Cardiac septum (tissue), 1 donor: ENCODE measurements at regions not wholly inside any gene's neighbourhood (a gene's known extent, or its start where the extent isn't known, plus 50 kb on each side); places are given as distances from the start of the nearest gene placed in this dataset.

ENCODE experiments used
- DNase-seq: peaks from one replicate; pipeline ENCODE4 v3.0.0-alpha.2; 2020; ENCODE audit warnings: low spot score
- intact Hi-C: fragments of 100-400 bp; cut with DNase I; formaldehyde crosslinking; loops from one replicate; pipeline ENCODE4 v1.14.0; 2022
- donor health status: DM: no; HTN: no; CAD: no.

DNA sequence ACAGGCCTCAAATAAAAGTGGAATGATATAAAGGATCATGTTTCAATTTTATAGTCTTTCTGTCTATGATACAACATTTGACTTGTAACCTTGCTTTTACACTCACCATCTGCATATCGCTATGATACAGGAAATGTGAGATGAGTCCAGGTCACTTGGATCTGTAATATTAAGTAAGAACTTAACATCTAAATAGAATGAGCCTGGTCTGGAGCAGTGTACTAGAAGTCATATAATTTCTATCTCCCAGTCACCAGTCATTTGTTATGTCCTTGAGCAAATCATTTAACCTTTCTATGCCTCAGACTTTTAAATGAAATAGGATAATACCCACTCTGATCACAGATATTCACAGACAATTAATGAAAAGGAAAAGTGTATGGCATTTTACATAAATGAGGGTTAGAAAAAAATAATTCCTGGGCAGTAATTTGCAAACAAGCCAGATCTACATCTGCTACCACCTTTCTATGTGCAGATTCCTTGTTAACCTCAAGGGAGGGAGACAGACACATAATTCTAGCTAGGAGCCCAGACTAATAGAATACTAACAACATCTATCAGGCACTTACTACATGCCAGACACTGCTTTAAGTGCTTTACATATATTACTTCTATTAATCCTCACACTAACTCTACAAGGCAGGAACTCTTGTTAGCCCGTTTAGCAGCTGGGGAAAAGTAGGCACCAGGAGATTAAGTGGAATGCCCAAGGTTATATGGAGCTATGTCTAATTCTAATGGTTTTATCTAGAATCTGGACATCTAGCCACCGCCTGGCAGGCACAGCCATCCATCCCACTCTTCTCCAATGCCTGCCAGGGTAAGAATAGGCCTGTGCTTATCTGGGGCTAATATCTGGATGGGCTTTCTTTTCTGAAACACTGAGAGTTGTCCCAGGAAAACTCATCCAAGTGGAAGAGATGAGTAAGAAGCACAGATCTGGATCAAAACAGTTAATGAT is 313.6 kb upstream of the CDH20 start:
- DNase-seq, result no peak
- intact Hi-C loops, result no loop called here

DNA sequence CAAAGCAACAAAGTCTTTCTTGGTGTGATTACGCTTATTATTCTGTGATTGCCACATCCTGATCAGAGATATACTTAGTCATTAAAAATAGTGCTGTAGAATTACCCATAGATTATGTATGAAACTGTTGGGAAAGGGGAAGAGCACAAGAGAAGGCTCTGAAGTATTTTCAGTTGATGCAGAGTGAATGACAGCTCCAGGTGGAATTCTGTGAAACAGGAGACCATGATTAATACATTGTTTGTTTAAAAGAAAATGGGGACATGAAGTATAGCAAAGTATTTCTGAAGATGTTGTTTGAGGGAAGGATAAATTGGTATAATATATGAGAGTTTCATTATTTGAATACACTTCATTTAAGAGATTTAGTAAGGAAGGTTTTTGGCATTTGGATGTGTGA is 307.6 kb upstream of the CDH20 start:
- intact Hi-C loops, result no loop called here
- no peak for DNase-seq

DNA sequence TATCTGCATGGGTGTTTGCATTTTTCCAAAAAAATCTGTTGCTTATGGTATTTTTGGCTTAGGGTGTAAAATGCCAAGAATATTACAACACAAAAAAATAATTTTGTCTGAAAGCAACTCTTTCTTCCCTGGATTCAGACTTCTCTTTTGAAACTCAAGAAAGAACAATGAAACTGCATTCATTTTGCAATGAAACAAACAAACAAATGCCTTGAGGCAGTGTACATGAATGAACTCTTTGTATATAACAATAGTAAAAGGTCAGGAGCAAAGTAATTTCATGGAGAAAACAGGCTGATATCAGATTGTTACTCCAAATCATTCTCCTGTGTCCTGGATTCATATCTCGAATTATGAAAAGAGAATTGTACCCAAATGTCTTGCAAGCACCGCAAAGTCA is 301.6 kb upstream of the CDH20 start:
- no peak for DNase-seq
- intact Hi-C loops, result no loop called here

DNA sequence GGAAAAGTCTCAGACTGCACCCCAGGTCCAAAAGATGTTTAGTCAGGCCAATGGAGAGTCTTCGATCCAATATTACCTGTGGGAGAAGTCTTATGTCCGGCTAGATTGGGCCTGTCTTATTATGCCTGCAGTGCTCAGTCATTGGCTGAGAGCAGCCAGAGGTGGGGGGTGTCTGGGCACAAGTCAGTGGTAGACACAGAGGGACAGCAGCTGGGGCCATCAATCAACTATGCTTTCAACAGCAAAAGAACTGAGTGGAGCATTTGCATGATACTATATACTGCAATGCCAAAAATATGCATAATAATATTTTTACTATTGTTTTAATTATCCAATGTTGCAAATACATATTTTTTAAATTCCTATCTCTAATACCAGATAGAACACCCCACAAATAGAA is 298.6 kb upstream of the CDH20 start:
- intact Hi-C loops, result no loop called here
- DNase-seq, result no peak

DNA sequence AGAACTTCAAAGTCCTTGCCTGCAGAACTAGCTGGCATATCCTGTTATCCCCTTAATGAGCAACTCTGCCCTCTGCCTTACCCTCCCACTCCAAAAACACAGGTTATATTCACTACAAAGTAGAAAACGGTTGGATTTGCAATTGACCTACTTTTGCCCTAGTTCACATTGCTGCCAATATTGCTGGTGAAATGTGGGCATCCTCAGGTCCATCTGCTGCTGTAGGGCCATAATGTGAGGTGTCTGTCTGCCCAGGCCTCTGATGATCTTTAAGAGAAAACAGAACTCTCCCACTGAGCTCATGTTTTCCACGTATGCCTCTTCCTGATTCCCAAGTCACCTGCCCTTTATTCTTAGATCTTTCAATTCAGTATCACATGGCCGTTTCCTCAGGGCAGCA is 294.0 kb upstream of the CDH20 start:
- DNase-seq, result no peak
- intact Hi-C loops, result no loop called here

DNA sequence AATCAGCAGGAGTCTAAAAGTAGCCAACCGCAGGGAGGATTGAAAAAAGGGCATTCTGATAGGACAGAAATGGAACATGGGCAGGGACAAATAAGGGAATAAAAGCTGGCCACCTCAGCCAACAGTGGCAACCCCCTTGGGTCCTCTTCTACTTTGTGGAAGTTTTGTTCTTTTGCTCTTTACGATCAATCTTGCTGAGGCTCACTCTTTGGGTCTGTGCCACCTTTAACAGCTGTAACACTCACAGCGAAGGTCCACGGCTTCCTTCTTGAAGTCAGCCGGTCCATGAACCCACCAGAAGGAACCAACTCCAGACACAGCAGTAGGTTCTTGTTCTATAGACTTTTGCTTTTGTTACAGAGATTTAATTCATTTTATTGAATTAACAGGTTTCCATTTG is 285.4 kb upstream of the CDH20 start:
- DNase-seq, result no peak

DNA sequence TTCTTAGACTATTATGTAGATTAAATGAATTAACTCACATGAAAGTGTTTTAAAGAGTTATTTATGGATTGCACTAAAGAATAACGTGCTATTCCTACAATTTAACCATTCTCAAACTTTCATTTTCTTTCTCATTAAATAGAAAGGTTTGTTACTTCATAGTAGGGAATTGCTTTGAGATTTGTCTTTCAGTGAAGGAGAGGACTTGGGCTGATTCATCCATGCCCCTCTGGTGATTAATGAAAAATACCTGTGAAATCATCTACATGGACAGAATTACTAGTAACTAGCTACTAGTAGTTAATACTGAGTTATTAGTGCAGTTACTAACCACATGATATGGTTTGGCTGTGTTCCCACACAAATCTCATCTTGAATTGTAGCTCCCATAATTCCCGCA is 275.8 kb upstream of the CDH20 start:
- no peak for DNase-seq

More for the DNA sequence above, 285.4 kb upstream of the CDH20 start:
- intact Hi-C loops, result no loop called here

DNA sequence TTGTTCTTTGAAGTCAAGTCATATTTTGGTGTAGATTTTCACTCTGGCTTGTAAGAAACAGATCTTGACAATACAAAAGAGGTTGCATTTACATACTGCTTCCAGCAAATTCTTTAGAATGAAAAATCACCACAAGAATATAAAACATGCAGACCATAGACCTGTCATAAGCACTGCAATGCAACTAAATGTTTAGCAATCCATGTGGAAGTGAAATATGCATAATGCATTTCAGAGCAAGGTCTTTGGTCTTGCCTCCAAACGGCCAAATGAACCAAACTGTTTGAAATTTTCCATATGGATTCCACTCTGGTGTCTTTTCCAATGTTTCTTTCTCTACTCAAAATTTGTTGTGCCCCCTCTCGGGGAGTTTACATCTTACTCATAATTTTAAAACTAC is 271.0 kb upstream of the CDH20 start:
- no peak for DNase-seq
- intact Hi-C loops, result no loop called here

More for the DNA sequence above, 275.8 kb upstream of the CDH20 start:
- intact Hi-C loops, result no loop called here

DNA sequence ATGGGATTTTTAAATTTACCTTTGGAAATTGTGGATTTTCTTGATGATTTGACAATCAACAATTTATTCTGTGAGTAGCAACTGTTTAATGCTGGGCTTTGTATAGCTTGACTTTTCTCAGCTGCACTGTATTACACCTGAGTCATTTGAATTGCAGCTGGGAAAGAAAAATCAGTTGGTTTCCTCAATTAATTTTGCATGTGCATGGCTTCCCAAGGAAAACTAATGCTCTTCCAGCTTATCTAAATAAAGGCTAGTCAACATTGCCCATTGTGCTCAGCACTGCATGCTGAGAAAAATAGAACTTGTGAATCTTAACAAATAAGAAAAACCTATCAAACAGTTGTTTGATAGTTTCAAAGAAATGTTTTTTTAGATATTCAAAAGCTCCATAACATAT is 268.3 kb upstream of the CDH20 start:
- DNase-seq, result no peak
- intact Hi-C loops, result no loop called here

DNA sequence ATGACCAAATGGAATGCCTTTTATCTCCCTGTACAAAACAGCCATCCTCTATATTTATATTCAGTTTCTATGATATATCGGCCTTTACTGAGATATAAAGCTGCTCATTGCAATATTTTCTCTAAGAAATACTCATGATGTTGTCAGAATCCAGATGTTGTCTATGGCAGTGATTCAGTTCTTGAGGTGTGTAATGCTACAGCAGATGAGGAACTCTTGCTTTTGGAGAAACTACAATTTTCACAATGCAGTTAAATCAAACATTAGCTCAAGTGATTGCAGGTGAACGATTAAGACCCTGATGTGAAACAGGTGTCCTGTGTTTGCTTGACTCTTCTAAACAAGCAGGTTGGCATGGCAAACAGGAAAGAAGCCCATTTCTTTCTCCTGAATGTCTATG is 256.2 kb upstream of the CDH20 start:
- intact Hi-C loops, result no loop called here
- no peak for DNase-seq

DNA sequence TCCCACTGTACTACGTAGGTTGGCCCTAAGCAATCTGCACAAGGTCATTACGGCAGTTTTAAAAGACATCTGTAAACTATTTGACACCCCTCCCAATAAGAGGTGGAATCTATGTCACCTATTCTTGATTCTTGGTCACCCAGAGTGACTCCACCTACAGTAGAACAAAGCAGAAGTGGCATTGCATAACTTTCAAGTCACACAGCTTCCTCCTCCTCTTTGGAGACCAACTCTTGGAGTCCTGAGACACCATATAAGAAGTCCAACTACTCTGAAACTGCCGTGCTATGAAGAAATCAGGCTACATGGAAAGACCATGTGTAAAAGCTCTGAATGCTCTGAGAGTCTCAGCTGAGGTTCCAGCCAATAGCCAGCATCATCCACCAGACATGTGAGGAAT is 253.5 kb upstream of the CDH20 start:
- DNase-seq, result no peak
- intact Hi-C loops, result no loop called here

DNA sequence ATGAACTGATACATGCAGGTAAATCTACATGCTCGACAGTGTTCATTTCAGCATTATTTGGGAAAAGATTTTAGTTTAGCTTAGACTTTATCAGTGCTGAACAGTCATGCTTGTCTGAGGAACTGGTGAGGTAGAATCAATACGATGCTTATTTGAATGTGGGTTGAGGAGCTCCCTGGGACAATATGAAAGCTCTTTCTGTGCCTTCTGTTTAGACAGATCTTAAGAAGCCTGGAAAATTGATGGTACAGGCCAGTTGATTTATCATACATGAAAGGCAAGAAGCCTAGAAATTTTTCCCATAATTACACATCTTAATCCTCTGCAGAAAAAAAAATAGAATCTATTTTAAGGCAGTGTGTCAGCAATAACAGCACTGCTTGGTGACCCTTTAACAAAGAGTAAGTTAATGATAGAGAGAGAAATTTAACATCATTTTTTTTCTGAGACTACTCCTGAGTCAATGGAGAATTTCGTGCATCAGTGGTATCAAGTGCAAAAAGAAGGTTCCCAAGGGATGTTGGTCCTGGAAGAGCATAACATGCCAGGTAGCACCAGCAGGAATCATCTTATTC is 252.2 kb upstream of the CDH20 start:
- no peak for DNase-seq
- intact Hi-C loops, result no loop called here

DNA sequence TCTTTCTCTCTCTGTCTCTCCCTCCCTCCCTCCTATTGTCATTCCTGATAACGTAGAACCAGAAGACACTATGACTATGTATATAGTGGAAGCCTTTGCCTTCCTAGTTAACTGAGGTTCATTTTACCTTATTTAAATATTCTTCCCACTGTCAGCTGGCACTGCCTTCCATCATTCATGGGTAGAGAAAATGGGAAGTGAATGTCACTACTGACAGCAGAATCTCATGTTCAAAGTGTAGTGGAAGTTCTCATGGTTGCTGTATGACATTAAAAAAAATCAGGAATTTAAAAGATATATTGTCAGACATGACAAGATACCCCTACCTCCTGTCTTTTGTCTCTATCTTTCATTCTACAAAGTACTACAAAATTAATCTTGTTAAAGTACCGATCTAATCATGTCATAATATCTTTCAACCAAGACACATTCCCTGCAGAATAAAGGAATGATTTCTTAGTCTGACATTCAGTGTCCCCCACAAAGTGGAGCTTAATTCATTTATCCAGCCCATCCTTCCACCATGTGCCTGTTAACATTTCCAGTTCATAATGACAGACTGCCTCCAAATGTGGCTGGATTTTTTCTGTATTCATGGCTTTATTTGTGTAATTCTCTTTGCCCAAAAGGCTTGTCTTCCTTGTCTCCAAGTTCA is 250.1 kb upstream of the CDH20 start:
- intact Hi-C loops, result no loop called here
- no peak for DNase-seq

DNA sequence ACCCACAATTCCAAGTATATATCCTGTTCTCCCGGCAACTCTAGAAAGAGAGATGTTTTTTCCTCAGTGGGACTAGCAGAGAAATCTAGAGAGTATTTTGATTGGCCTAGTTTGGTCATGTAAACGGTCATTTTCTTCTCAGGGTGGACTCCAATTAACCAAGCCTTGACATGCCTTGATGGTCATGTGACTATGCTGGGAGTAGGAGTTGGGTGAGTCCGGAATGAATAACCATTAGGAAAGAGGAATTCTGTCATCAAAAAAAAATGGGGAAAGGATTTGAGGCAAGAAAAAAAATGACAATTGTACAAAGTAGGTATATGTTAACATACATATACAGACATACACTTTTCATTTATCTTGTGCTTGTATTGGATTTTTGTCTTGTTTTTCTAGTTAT is 248.2 kb upstream of the CDH20 start:
- no peak for DNase-seq
- intact Hi-C loops, result loop anchor here (5.0 kb wide), 2 partner anchors 417 to 1047 kb away; no protein-coding TSS in a partner anchor

DNA sequence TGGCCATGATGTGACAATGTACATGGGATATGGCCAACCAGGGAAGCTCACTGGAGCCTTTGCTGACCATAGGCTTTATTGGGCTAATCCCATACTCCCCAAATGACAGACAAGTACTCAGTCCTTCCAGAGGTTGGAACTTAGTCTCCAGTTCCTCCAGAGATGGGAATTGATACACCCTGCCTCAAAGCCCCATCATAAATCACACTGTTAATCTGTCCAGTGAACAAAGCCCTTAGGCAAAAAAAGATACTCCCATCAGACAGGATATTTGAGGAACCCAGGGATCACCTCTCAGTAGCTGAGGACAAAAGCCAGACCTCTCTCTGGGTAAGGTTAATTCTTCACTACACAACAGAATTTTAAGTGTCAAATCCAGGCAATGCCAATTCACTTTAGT is 247.5 kb upstream of the CDH20 start:
- DNase-seq, result no peak
- intact Hi-C loops, result loop anchor here (5.0 kb wide), 2 partner anchors 417 to 1047 kb away; no protein-coding TSS in a partner anchor

DNA sequence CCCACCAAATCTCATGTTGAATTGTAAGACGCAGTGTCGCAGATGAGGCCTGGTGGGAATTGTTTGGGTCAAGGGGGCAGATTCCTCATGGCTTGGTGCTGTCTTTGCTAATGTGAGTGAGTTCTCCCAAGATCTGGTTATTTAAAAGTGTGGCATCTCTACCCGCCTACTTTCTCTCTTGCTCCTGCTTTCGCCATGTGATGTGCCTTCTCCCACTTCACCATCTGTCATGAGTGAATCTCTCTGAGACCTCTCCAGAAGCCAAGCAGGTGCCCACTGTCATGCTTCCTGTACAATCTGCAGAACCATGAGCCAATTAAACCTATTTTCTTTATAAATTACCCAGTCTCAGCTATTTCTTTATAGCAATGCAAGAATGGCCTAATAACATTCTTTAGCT is 246.6 kb upstream of the CDH20 start:
- no peak for DNase-seq

DNA sequence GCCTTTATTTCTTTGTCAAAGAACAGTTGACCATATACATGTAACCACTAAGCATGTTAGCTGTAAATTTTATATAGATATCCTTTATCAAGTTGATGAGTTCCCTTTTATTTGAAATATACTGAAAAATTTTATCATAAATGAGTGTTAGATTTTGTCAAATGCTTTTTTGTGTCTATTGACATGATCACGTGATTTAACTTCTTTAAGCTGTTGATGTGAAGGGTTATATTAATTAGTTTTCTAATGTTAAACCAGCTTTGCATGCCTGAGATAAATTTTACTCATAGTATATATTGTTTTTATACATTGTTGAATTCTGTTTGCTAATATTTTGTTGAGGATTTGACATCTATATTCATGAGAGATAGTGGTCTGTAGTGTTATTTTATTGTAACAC is 241.9 kb upstream of the CDH20 start:
- intact Hi-C loops, result no loop called here
- DNase-seq, result no peak

More for the DNA sequence above, 246.6 kb upstream of the CDH20 start:
- intact Hi-C loops, result loop anchor here (5.0 kb wide), 2 partner anchors 416 to 1046 kb away; no protein-coding TSS in a partner anchor

DNA sequence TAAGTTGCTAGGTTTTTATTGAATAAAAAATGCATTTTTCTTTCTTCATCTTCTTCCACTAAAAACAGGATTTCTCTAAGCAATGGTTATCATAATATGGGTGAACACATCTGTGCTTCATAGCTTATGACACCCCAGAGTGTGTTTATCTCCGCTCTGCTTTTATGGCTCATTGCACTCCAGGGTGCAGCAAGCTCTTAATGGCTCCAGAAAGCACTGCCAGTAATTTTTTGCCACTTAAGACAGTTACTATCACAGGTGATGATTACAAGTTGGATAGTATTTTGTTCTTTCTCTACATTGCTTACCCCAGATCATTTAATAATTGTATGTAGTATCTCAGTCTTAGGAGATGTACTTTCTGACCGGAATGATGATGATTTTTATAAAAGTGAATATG is 239.3 kb upstream of the CDH20 start:
- intact Hi-C loops, result no loop called here
- DNase-seq, result no peak

DNA sequence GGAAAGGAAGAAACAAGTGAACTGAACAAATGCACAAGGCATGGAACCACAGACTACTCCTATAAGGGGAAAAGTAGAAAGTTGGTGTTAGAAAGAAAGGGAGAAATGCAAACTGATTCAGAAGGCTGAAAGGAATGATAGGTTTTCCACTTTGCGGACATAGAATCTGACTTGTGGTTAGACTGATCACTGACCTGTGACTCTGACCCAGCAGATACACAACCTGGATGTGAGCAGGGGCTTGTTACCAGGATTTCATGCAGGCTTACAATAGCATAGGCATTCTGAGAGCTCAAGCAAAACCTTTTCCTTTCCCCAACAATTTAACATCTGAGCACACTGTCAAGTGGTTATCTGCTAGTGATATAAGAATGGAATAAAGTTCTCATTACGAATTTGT is 237.0 kb upstream of the CDH20 start:
- no peak for DNase-seq
- intact Hi-C loops, result no loop called here

DNA sequence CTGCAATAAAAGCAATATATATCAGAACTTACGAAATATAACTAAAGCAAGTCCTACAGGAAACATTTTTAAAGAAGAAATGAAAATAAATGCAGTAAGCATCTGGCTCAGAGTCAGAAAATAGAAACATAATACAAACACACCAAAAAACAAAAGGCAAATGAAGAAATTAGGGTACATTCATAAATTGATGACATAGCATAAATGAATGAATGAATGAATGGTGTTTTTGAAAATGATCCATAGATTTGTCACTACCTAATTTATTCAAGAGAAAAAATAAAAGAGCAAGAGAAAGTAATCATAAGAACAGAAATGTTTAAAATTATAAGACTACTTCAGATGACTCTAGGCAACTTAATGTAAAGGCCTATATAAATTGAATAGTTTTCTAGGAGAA is 226.1 kb upstream of the CDH20 start:
- DNase-seq, result no peak
- intact Hi-C loops, result no loop called here

DNA sequence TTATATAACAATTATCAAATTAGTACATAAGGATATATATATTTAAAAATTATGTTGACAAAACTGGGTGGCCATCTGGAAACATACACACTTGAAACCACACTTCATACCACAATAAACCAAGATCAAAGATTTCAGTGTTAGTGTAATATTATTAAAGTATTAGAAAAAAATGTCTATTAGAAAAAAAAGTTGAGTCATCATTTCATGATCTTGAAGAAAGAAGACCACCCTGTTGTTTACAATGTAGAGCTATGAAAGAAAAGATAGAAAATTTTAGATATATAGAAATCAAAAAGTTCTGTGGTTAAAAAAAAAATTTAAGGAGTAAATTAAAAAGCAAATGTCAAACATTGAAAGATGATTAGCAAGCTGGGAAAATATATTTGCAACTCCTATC is 224.5 kb upstream of the CDH20 start:
- intact Hi-C loops, result no loop called here

More for the DNA sequence above, 224.5 kb upstream of the CDH20 start:
- no peak for DNase-seq
